Fibroblast of the aortic adventitia (primary cell): ENCODE measurements at regions not wholly inside any gene's neighbourhood (a gene's known extent, or its start where the extent isn't known, plus 50 kb on each side); places are given as distances from the start of the nearest gene placed in this dataset.

ENCODE experiments used
- DNase-seq: peaks from one replicate; pipeline ENCODE4 v3.0.0-alpha.2; 2010; ENCODE audit warnings: low read depth
- H3K4me3 ChIP-seq: 2 replicates; pipeline ENCODE4 v1.5.1; 2011; ENCODE audit warnings: low read depth, mild to moderate bottlenecking, control low read depth, low read length, moderate library complexity
- TF ChIP-seq, protein P1 (sequence below): IDR thresholded peaks from 2 replicates; pipeline ENCODE4 v1.5.1; 2011; ENCODE audit warnings: mild to moderate bottlenecking, low read length, control low read depth, inconsistent platforms; ENCODE audit not compliant: insufficient read depth

DNA sequence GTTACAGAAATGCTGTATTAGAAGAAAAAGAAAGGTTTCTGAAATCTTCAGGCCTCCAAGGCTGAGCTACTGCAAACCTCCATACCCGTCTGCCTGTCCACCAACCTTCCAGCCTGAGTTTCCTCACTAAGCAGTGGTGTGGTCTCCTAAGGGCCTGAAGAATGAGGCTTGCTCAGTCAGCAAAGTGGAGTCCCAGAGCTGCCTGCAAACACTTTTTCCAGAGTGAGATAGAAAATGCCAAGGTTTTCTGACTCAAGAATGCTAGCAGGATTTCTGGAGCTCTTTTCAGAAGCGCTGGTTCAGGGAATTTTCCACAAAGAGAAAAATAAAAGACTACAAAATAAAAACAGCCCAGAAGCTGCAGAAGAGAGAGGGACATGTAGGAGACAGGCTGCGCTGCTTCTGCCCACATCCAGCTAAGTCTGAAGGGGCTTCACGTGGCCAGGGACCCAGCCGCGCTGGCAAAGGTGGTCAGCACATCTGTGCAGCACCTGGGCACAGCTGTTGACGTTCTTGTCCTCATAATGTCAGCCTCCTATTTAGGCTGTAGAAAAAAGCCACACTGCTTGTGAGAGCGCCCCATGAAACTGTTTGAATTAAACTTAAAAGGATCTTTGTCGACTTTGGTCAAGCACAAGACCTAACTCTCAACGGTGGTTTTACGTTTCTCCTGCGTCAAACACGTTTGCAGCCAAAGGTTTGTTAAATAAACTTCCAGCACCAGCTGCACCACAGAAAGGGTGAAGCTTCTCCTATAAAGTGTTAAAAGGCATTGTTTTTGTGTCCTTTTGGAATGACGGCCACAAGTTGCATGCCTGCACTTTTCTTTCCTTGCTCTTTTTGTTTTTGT lies 209.0 kb downstream of the THBS2 start:
- DNase-seq, result peak; percentile 38
- TF ChIP-seq, protein P1, sequence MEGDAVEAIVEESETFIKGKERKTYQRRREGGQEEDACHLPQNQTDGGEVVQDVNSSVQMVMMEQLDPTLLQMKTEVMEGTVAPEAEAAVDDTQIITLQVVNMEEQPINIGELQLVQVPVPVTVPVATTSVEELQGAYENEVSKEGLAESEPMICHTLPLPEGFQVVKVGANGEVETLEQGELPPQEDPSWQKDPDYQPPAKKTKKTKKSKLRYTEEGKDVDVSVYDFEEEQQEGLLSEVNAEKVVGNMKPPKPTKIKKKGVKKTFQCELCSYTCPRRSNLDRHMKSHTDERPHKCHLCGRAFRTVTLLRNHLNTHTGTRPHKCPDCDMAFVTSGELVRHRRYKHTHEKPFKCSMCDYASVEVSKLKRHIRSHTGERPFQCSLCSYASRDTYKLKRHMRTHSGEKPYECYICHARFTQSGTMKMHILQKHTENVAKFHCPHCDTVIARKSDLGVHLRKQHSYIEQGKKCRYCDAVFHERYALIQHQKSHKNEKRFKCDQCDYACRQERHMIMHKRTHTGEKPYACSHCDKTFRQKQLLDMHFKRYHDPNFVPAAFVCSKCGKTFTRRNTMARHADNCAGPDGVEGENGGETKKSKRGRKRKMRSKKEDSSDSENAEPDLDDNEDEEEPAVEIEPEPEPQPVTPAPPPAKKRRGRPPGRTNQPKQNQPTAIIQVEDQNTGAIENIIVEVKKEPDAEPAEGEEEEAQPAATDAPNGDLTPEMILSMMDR, result no peak
- no peak overlapping the region for H3K4me3 ChIP-seq

DNA sequence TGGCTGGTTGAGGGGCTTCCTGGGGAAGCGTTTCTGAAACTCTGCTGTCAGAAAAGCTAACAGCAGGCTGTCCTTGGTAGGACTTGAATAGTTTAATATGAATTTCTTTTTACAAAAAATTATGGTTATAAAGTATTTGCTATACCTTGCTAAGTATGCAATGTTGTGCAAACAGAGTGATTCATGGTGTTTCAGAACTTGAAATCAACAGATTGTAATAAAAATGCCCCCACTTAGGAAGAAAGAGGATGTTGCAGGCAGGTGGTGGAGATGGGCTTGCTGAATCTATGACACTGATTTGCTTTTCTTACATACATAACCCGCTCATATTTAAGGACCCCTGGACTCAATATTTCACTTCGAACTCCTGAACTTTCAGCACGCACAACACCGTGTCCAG lies 211.6 kb downstream of the THBS2 start:
- TF ChIP-seq, protein P1, result no peak
- peak; percentile 22 for DNase-seq
- H3K4me3 ChIP-seq, result no peak overlapping the region

DNA sequence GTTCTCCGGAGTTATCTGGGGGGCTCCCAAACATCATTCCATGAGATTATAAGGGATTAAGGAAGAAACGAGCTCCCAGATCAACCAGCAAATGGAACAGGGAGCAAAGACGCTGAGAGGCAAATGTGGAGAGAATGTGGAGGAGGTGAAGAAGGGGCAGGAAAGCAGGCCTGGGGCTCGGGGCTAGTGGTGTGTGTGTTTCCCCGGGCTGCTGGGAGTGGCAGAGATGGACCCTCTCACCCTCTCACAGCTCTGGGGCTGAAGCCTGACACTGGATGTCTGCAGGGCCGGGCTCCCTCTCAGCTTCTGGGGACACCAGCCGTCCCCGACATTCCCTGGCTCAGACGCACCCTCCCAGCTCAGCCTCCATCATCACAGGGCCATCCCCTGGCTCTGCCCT lies 212.6 kb downstream of the THBS2 start:
- no peak overlapping the region for H3K4me3 ChIP-seq
- no peak for DNase-seq
- TF ChIP-seq, protein P1, result no peak

DNA sequence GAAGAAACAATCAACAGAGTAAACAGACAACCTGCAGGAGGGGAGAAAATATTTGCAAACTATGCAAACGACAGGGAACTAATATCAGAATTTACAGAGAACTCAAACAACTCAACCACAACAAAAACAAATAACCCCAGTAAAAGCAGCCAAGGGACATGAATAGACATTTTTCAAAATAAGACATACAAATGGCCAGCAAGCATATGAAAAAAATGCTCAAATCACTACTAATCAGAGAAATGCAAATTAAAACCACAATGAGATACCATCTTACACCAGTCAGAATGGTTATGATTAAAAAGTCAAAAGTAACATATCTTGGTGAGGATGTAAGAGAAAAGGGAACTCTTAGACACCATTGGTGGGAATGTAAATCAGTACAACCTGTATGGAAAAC lies 215.0 kb downstream of the THBS2 start:
- no peak for DNase-seq
- no peak overlapping the region for H3K4me3 ChIP-seq
- TF ChIP-seq, protein P1, result no peak

DNA sequence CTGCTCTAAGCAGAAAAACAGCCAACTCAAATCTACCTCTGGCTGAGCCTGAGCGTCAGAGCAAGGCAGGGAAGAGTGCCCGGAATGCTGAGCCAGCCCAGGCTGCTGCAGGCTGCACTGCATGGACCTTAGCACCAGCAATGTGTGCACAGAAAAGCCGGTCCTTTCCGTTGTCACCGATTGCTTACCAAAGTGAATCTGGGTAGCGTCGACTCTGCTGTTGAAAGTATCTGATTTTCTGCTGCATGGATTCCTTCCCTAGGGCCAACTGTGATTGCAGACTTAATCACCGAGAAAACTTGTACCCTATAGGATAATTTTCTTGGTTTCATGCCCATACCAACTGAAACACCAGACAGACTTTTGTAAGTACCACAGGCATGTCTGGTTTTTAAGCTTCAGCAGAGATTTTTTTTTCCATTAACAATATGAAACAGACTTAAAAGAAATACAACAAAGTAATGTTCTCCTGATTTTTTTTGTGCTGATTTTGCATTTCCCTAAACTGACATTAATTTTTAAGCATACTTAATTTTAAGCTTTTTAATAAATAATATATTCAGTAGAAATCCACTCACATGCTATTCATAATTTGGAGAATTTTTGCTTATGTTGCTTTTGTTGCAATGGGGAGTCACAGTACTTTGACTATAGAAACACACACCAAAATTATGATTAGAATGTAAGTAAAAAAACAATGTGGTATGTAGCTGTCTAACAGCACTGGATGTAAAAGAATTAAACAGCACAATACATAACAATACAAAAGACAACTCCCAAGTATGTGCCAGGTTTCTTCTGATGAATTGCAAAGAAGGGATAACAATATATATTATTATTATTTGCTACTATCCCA lies 218.0 kb downstream of the THBS2 start:
- TF ChIP-seq, protein P1, result no peak
- DNase-seq, result peak; percentile 91
- peak overlapping the region; percentile 48 for H3K4me3 ChIP-seq

DNA sequence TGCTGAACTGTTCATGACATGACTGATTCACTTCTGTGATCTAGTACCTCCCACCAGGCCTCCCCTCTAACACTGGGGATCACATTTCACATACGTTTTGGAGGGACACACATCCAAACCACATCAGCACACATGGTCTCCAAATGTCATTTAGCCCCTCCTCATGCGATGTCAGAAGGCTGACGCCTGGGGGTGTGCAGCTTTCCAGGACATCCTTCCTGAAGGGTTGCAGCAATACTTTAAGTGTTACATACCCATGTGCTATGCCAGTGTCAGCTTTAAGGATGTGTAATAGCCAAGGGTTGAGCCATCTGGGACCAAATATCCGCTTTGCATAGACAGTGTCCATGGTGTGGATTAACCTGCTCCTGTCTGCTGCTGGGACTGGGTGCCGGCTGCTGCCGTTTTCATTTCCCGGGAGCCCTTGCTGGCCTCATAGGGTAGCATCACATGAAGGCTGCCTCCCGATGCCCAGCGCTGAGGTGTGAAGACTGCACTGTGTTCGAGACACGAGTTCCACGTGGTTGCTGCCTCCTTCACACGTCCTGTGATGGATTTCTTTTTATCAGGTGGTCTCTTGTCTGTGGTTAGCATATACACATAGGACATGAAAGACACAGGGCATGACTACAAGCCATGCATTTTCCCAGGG lies 219.0 kb downstream of the THBS2 start:
- TF ChIP-seq, protein P1, result no peak
- peak; percentile 33 for DNase-seq
- H3K4me3 ChIP-seq, result peak overlapping the region; percentile 22
